Vagina (tissue), 2 donors: ENCODE measurements at regions not wholly inside any gene's neighbourhood (a gene's known extent, or its start where the extent isn't known, plus 50 kb on each side); places are given as distances from the start of the nearest gene placed in this dataset.

ENCODE experiments used
- DNase-seq, 2 donors: peaks; one replicate each; pipeline ENCODE4 v3.0.0-alpha.2; 2017; ENCODE audit errors: extremely low spot score in 2 of 2
- H3K27ac ChIP-seq: fragments of 200-600 bp; sonication (generic); one replicate; pipeline ENCODE4 v1.5.1; 2019
- H3K27me3 ChIP-seq: fragments of 200-600 bp; sonication (generic); one replicate; pipeline ENCODE4 v1.5.1; 2019
- H3K36me3 ChIP-seq, 2 donors: fragments of 200-600 bp; sonication (generic); one replicate each; pipeline ENCODE4 v1.5.1; 2017 to 2019
- H3K4me1 ChIP-seq: fragments of 200-600 bp; sonication (generic); one replicate; pipeline ENCODE4 v1.5.1; 2019
- H3K4me3 ChIP-seq, 2 donors: fragments of 200-600 bp; sonication (generic); 1 replicate in 1 of 2; 2 replicates in 1 of 2; pipeline ENCODE4 v1.5.1; 2016 to 2019
- H3K9me3 ChIP-seq: fragments of 200-600 bp; sonication (generic); one replicate; pipeline ENCODE4 v1.5.1; 2019
- POLR2A ChIP-seq, 2 donors: fragments of 450-650 bp; IDR thresholded peaks; one replicate each; pipeline ENCODE4 v1.6.1; 2017; ENCODE audit warnings: antibody characterized with exemption in 2 of 2, mild to moderate bottlenecking in 2 of 2, moderate library complexity in 2 of 2
- POLR2AphosphoS5 ChIP-seq, 2 donors: sonication (generic); formaldehyde crosslinking; IDR thresholded peaks; one replicate each; pipeline ENCODE4 v1.9.0; 2017; ENCODE audit warnings: antibody characterized with exemption in 2 of 2, mild to moderate bottlenecking in 2 of 2, low read depth in 1 of 2; ENCODE audit not compliant: insufficient read depth in 1 of 2
- intact Hi-C: fragments of 100-400 bp; cut with DNase I; formaldehyde crosslinking; loops from one replicate; pipeline ENCODE4 v1.15.1; 2023
- TF ChIP-seq, protein P1 (sequence below), 3 experiments: fragments of 450-650 bp in 2 of 3; fragments of 200-600 bp in 1 of 3; sonication (generic) in 1 of 3; IDR thresholded peaks; one replicate each; pipeline ENCODE4 v1.5.1; 2017 to 2019; ENCODE audit warnings: antibody characterized with exemption in 3 of 3, mild to moderate bottlenecking in 2 of 3, moderate library complexity in 2 of 3

DNA sequence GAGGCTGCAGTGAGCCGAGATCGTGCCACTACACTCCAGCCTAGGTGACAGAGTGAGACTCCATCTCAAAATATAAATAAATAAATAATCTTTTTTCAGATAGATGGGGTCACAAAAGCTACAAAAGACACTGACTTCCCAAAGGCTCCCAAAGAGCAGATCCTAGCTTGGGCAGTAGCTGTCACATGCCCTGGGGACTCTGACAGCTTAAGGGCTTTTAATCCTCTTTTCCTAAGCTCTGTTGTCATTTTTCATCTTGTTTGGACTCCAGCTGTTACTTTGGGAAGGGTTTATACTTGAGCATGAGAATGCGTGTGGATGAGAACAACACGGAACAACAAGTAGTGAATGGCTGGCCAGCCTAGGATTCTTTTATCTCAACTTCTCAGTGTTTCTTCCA, 231.7 kb downstream of the MZT1 start:
- TF ChIP-seq POLR2A (IDR thresholded peaks at IDR 0.05) (no peak), POLR2AphosphoS5 (IDR thresholded peaks at IDR 0.05; ENCODE audit: insufficient read depth in 1 of 2, low read depth in 1 of 2) (no peak)
- TF ChIP-seq, protein P1, sequence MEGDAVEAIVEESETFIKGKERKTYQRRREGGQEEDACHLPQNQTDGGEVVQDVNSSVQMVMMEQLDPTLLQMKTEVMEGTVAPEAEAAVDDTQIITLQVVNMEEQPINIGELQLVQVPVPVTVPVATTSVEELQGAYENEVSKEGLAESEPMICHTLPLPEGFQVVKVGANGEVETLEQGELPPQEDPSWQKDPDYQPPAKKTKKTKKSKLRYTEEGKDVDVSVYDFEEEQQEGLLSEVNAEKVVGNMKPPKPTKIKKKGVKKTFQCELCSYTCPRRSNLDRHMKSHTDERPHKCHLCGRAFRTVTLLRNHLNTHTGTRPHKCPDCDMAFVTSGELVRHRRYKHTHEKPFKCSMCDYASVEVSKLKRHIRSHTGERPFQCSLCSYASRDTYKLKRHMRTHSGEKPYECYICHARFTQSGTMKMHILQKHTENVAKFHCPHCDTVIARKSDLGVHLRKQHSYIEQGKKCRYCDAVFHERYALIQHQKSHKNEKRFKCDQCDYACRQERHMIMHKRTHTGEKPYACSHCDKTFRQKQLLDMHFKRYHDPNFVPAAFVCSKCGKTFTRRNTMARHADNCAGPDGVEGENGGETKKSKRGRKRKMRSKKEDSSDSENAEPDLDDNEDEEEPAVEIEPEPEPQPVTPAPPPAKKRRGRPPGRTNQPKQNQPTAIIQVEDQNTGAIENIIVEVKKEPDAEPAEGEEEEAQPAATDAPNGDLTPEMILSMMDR (IDR thresholded peaks at IDR 0.05): no peak
- Histone ChIP-seq H3K27ac (no peak overlapping the region), H3K4me1 (no peaks in the 10 kb centered on the region), H3K4me3 (no peak overlapping the region), H3K27me3 (no peaks in the 10 kb centered on the region), H3K36me3 (no peaks in the 10 kb centered on the region), H3K9me3 (no peaks in the 10 kb centered on the region)
- intact Hi-C loops: no loop called here
- no peak for DNase-seq

DNA sequence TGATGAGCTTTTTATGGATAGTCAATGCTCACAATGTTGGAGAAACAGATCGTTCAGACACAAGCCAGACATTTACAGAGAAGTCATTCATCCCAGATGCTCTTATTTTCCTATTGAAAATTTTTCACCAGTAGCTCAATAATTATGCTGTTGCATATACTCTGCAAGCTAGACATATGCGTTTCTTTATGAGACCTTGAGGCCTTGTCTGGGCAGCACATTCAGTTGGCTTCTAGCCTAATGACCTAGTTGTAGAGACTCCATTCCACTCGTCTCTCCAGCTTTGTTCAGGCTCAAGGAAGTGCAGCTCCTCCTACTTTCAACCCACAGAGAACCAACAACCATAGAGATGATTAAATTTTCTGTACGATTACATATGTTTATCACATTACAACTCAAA, 237.7 kb downstream of the MZT1 start:
- intact Hi-C loops: no loop called here
- Histone ChIP-seq H3K9me3 (no peaks in the 10 kb centered on the region), H3K27ac (no peak overlapping the region), H3K4me1 (no peaks in the 10 kb centered on the region), H3K36me3 (no peaks in the 10 kb centered on the region), H3K27me3 (no peaks in the 10 kb centered on the region), H3K4me3 (no peak overlapping the region)
- no peak for DNase-seq
- TF ChIP-seq, protein P1 (IDR thresholded peaks at IDR 0.05): no peak
- no peak for TF ChIP-seq POLR2AphosphoS5 (IDR thresholded peaks at IDR 0.05; ENCODE audit: insufficient read depth in 1 of 2, low read depth in 1 of 2)
- TF ChIP-seq POLR2A (IDR thresholded peaks at IDR 0.05): no peak

GRCh38 chr13:72473321-72473720, 254.1 kb downstream of the MZT1 start:
- DNase-seq: no peak
- Histone ChIP-seq H3K9me3 (no peaks in the 10 kb centered on the region), H3K27ac (no peak overlapping the region), H3K36me3 (no peaks in the 10 kb centered on the region), H3K27me3 (no peaks in the 10 kb centered on the region), H3K4me1 (no peaks in the 10 kb centered on the region), H3K4me3 (no peak overlapping the region)
- TF ChIP-seq, protein P1 (IDR thresholded peaks at IDR 0.05): no peak
- TF ChIP-seq POLR2AphosphoS5 (IDR thresholded peaks at IDR 0.05; ENCODE audit: insufficient read depth in 1 of 2, low read depth in 1 of 2): no peak
- no peak for TF ChIP-seq POLR2A (IDR thresholded peaks at IDR 0.05)
- intact Hi-C loops: no loop called here

DNA sequence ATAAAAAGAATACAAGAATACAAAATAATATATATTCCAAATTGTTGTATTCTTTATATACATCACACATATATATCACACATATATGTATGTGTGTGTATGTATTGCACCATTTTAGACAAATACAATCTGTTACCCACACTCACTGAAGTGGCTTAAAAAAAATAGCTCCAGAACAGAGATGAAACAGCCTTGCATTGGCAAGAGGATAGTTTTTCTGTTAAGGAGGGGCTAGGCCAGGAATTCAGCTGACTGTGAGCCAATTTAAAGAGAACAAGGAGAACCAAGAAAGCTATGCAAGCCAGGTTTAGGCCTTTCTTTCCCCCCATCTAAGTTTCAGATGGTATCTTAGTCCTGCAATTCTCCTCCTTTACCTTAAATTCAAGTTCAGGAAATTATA, 257.5 kb downstream of the MZT1 start:
- Histone ChIP-seq H3K27ac (no peak overlapping the region), H3K27me3 (no peaks in the 10 kb centered on the region), H3K9me3 (no peaks in the 10 kb centered on the region), H3K36me3 (no peaks in the 10 kb centered on the region), H3K4me3 (no peak overlapping the region), H3K4me1 (no peaks in the 10 kb centered on the region)
- TF ChIP-seq, protein P1 (IDR thresholded peaks at IDR 0.05): no peak
- TF ChIP-seq POLR2A (IDR thresholded peaks at IDR 0.05): no peak
- TF ChIP-seq POLR2AphosphoS5 (IDR thresholded peaks at IDR 0.05; ENCODE audit: insufficient read depth in 1 of 2, low read depth in 1 of 2): no peak
- no peak for DNase-seq
- intact Hi-C loops: no loop called here

- no peaks in the 10 kb centered on the region for H3K4me1 ChIP-seq
- H3K4me3 ChIP-seq: no peak overlapping the region
- no peaks in the 10 kb centered on the region for H3K27me3 ChIP-seq
- intact Hi-C loops: no loop called here
- H3K36me3 ChIP-seq: no peaks in the 10 kb centered on the region
- no peak for DNase-seq
- H3K9me3 ChIP-seq: no peaks in the 10 kb centered on the region
- TF ChIP-seq POLR2AphosphoS5 (IDR thresholded peaks at IDR 0.05; ENCODE audit: insufficient read depth in 1 of 2, low read depth in 1 of 2) (no peak), POLR2A (IDR thresholded peaks at IDR 0.05) (no peak)
- TF ChIP-seq, protein P1 (IDR thresholded peaks at IDR 0.05): no peak
- no peak overlapping the region for H3K27ac ChIP-seq
Measured at GRCh38 chr13:72463561-72463960, 263.9 kb downstream of the MZT1 start.
